ENCODE measurements at regions not wholly inside any gene's neighbourhood (a gene's known extent, or its start where the extent isn't known, plus 50 kb on each side); places are given as distances from the start of the nearest gene placed in this dataset.

GRCh38 chr9:72445306-72445995 is 76.0 kb upstream of the TMC1 start:
- H3K36me3 ChIP-seq (ENCODE audit: control insufficient read depth, insufficient read depth, low read length) = no peaks in the 10 kb centered on the region
- WGBS, 2 experiments (ENCODE audit: insufficient coverage in 1 of 2, insufficient read length in 1 of 2) = 96% methylated on average over 2 of the region's 2 CpGs; no CpG with 5 or more reads in 1 of the 2 experiments
- Mint-ChIP-seq H3K4me3 (no peak overlapping the region), H3K27me3 (ENCODE audit: insufficient read depth) (peaks cover 2% of the 10 kb centered on the region), H3K4me1 (peaks cover 13% of the 10 kb centered on the region), H3K9me3 (no peaks in the 10 kb centered on the region), H3K27ac (no peak overlapping the region), H3K36me3 (ENCODE audit: low read depth) (no peaks in the 10 kb centered on the region)
- no peak overlapping the region for H3K4me3 ChIP-seq (ENCODE audit: low read length)
- no peak for DNase-seq
- peaks cover 7% of the 10 kb centered on the region for H3K4me1 ChIP-seq (ENCODE audit: control insufficient read depth, insufficient read depth, low read length)
- H3K9ac ChIP-seq (ENCODE audit: extremely low read depth, low read length, poor library complexity, severe bottlenecking) = no peak overlapping the region
- H3K27me3 ChIP-seq (ENCODE audit: control insufficient read depth, insufficient read depth, low read length, poor library complexity, severe bottlenecking) = no peaks in the 10 kb centered on the region
- H3K9me3 ChIP-seq (ENCODE audit: control insufficient read depth, low read length) = no peaks in the 10 kb centered on the region
- TF ChIP-seq CTCF (conservative IDR thresholded peaks at IDR 0.05) = no peak
- H3K27ac ChIP-seq (ENCODE audit: low read depth, low read length) = no peak overlapping the region

GRCh38 chr9:72444435-72444834 is 77.0 kb upstream of the TMC1 start:
- Histone ChIP-seq H3K27ac (ENCODE audit: low read depth, low read length) (no peak overlapping the region), H3K36me3 (ENCODE audit: control insufficient read depth, insufficient read depth, low read length) (no peaks in the 10 kb centered on the region), H3K9ac (ENCODE audit: extremely low read depth, low read length, poor library complexity, severe bottlenecking) (no peak overlapping the region), H3K4me3 (ENCODE audit: low read length) (no peak overlapping the region), H3K9me3 (ENCODE audit: control insufficient read depth, low read length) (no peaks in the 10 kb centered on the region), H3K4me1 (ENCODE audit: control insufficient read depth, insufficient read depth, low read length) (peaks cover 7% of the 10 kb centered on the region), H3K27me3 (ENCODE audit: control insufficient read depth, insufficient read depth, low read length, poor library complexity, severe bottlenecking) (no peaks in the 10 kb centered on the region)
- Mint-ChIP-seq H3K27ac (no peak overlapping the region), H3K36me3 (ENCODE audit: low read depth) (no peaks in the 10 kb centered on the region), H3K9me3 (peaks cover 2% of the 10 kb centered on the region), H3K27me3 (ENCODE audit: insufficient read depth) (peaks cover 2% of the 10 kb centered on the region), H3K4me3 (no peak overlapping the region), H3K4me1 (peaks cover 13% of the 10 kb centered on the region)
- TF ChIP-seq CTCF (conservative IDR thresholded peaks at IDR 0.05) = no peak
- WGBS, 2 experiments (ENCODE audit: insufficient coverage in 1 of 2, insufficient read length in 1 of 2) = 100% methylated on average over 1 of the region's 1 CpG
- DNase-seq = no peak

GRCh38 chr9:72443855-72444254 is 77.6 kb upstream of the TMC1 start:
- Mint-ChIP-seq H3K27ac (no peak overlapping the region), H3K4me3 (no peak overlapping the region), H3K4me1 (peaks cover 13% of the 10 kb centered on the region), H3K9me3 (peaks cover 2% of the 10 kb centered on the region), H3K36me3 (ENCODE audit: low read depth) (no peaks in the 10 kb centered on the region), H3K27me3 (ENCODE audit: insufficient read depth) (peaks cover 2% of the 10 kb centered on the region)
- H3K9me3 ChIP-seq (ENCODE audit: control insufficient read depth, low read length) = no peaks in the 10 kb centered on the region
- peak; percentile 39 for TF ChIP-seq CTCF (conservative IDR thresholded peaks at IDR 0.05)
- no peaks in the 10 kb centered on the region for H3K27me3 ChIP-seq (ENCODE audit: control insufficient read depth, insufficient read depth, low read length, poor library complexity, severe bottlenecking)
- no peaks in the 10 kb centered on the region for H3K36me3 ChIP-seq (ENCODE audit: control insufficient read depth, insufficient read depth, low read length)
- peaks cover 7% of the 10 kb centered on the region for H3K4me1 ChIP-seq (ENCODE audit: control insufficient read depth, insufficient read depth, low read length)
- no peak for DNase-seq
- H3K27ac ChIP-seq (ENCODE audit: low read depth, low read length) = no peak overlapping the region
- no peak overlapping the region for H3K9ac ChIP-seq (ENCODE audit: extremely low read depth, low read length, poor library complexity, severe bottlenecking)
- 93 to 98% methylated on average over 3 to 4 of the region's 4 CpGs for WGBS, 2 experiments (ENCODE audit: insufficient coverage in 1 of 2, insufficient read length in 1 of 2)
- no peak overlapping the region for H3K4me3 ChIP-seq (ENCODE audit: low read length)

Data from endodermal cell (in vitro differentiated cells).